ENCODE measurements at regions not wholly inside any gene's neighbourhood (a gene's known extent, or its start where the extent isn't known, plus 50 kb on each side); places are given as distances from the start of the nearest gene placed in this dataset.

GRCh38 chr3:124621498-124621897 lies 108.8 kb upstream of the UMPS start:
- TF ChIP-seq CTCF (conservative IDR thresholded peaks at IDR 0.05), result no peak
- TF ChIP-seq EZH2 (IDR thresholded peaks at IDR 0.05; ENCODE audit: low read depth), result no peak
